ENCODE measurements at regions not wholly inside any gene's neighbourhood (a gene's known extent, or its start where the extent isn't known, plus 50 kb on each side); places are given as distances from the start of the nearest gene placed in this dataset.

GRCh38 chr22:48579043-48579927 lies 1248.4 kb downstream of the BRD1 start:
- TF ChIP-seq, protein P1, sequence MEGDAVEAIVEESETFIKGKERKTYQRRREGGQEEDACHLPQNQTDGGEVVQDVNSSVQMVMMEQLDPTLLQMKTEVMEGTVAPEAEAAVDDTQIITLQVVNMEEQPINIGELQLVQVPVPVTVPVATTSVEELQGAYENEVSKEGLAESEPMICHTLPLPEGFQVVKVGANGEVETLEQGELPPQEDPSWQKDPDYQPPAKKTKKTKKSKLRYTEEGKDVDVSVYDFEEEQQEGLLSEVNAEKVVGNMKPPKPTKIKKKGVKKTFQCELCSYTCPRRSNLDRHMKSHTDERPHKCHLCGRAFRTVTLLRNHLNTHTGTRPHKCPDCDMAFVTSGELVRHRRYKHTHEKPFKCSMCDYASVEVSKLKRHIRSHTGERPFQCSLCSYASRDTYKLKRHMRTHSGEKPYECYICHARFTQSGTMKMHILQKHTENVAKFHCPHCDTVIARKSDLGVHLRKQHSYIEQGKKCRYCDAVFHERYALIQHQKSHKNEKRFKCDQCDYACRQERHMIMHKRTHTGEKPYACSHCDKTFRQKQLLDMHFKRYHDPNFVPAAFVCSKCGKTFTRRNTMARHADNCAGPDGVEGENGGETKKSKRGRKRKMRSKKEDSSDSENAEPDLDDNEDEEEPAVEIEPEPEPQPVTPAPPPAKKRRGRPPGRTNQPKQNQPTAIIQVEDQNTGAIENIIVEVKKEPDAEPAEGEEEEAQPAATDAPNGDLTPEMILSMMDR (IDR thresholded peaks at IDR 0.05; ENCODE audit: extremely low read depth, missing control alignments), result no peak
- no peak for DNase-seq (ENCODE audit: low spot score)

DNA sequence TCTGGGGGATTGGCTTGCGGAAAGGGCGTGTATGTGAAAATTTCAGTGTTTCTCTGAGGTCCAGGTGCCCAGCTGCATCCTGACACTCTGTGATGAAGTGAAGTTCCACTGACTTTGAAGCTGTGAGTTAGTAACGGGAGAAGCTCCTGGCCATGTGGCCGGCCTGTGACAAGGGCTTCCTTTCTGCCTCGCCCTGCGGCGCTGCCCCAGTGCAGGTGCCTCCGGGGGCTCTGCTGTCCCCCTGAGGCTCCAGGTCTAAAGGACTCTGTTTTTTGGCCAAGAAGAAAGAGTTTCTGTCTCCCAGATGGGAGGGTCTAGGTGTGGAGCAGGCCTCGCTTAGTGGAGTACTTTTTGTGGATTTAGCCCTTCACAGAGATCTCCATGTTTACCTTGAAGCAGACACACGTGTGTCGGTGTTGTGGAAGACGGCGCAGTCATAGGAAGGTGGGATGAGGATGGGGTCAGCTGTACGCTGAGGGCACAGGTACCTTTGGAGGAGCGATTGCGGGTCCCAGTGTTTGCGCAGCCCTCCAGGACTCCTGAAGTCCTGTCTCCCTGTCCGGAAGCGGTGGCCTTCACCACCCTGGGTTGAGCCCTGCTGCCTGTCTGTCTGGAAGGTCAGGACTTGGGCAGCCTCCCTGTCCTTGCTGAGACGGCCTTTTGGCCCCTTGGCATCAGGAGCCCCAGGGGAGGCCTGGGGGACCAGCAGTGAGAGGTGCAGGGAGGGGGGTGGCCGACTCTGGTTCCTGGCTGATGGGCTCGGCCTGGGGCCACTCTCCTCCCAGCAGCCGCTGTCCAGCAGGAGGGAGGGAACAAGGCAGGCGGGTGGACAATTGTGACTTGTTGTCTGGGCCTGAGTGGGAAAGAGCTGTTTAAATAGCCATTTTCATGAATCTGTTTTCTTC lies 1249.3 kb downstream of the BRD1 start:
- DNase-seq (ENCODE audit: low spot score), result no peak
- TF ChIP-seq, protein P1 (IDR thresholded peaks at IDR 0.05; ENCODE audit: extremely low read depth, missing control alignments), result no peak

DNA sequence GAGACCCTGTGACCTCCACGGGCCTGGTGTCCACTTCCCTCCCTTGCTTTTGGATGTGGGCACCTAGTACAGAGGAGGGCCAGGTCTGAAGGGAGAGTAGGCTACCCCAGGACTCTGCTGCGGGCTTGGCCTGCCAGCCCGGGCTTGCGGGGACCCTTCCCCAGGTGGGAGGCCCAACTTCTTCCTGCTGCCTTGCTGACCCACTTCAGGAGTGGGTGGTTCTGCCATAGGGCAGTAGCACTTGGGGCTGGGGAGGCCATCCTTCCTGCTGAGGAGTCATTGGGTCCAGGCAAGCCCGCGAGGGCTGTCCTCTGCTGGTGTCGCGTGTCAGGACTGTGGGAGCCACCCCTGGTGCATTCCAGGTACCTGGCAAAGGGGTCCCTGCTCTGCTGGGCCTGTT lies 1250.0 kb downstream of the BRD1 start:
- no peak for DNase-seq (ENCODE audit: low spot score)
- TF ChIP-seq, protein P1 (IDR thresholded peaks at IDR 0.05; ENCODE audit: extremely low read depth, missing control alignments), result no peak

DNA sequence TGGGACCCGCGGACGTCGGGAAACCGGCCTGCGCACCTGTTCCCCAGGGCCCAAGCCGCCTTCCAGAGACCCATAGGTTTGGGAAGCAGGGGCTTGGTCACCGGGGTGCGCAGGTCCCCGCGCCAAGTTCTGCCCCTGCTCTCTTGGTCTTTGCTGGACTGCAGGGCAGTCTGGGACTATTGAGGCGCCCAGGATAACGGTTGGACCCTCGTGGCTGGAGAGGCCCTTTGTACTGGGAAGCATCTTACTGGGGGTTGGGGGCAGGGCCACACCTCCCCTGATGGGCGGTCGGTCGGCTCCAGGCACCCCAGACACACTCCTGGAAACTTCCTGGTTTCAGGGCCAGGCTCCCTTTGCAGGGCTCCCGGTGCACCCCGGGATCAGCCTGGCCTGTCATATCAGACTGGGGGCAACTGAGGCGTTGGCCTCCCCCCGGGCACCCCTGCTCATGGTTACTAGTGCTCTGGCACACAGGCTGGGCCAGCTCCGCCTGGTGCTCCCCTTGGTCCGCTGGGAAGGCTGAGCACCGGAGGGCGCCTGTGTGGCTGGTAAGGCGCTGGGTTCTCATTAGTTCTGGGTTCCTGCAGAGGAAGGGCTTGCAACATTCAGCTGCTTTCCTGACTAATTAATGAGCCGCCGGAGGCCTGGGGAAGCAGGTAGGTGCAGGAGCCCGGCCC lies 1250.5 kb downstream of the BRD1 start:
- TF ChIP-seq, protein P1 (IDR thresholded peaks at IDR 0.05; ENCODE audit: extremely low read depth, missing control alignments), result no peak
- no peak for DNase-seq (ENCODE audit: low spot score)

DNA sequence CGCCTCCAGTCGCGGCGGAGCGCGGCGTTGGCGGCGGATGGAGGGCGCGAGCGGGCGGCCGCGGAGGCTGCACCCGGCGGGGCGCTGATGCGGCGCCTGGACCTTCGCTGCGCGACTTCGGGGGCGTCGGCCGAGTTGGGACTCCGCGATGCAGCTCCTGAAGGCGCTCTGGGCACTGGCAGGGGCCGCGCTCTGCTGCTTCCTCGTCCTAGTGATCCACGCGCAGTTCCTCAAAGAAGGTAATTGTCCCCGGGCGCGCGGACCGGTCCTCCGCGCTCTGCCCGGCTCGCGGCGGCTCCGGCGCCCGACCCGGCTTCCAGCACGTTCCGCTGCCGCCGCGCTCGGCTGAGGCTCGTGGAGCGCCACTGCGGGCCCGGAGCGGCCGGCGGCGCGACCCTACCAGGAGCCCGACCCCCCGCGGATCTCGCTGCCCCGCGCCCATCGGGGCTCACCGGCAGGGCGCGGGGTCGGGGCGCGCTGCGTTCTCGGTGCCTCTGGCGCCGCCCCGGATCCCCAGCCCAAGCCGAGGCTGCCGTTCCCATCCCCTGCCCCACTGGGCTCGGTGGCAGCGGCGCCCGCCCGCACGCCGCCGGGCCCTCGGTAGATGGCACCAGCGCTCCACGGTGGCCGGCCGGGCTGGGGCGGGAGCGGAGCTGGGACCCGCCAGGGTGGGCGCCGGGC lies 1251.2 kb downstream of the BRD1 start:
- TF ChIP-seq, protein P1 (IDR thresholded peaks at IDR 0.05; ENCODE audit: extremely low read depth, missing control alignments), result no peak
- peak; percentile 61 for DNase-seq (ENCODE audit: low spot score)

DNA sequence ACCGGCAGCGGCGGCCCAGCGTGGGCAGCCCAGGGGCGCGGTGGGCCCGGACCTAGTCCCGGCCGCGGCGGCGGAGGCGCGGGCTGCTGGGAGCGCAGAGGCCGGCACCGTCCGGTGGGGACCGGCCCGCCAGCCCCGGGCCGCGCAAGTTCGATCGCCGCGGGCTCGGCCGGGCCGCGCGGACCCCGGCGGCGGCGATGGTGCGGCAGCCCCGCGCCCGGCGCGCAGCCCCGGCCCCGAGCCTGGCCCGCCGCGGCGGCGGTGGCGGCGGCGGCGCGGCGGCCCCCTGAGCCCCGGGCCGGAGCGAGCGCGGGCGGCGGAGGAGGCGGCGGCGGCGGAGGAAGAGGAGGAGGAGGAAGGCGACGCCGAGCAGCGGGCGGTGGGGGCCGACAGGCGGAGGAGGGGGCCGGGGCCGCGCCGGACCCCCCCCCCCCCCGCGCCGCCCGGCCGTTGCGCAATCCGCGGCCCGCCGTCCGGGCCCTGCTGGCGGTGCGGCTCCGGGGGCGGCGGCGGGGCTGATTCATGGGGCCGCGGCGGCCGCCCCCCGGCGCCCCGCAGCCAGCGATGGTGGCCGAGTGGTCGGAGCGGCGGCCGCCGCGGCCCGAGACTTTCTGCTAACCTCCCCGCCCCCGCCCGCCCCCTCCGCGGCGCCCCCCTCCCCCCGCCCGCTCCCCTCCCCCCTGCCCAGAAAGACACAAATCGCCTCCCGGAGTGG lies 1251.9 kb downstream of the BRD1 start:
- DNase-seq (ENCODE audit: low spot score), result no peak
- TF ChIP-seq, protein P1 (IDR thresholded peaks at IDR 0.05; ENCODE audit: extremely low read depth, missing control alignments), result no peak

Measured in GM20000 (cell line).